ENCODE measurements at regions not wholly inside any gene's neighbourhood (a gene's known extent, or its start where the extent isn't known, plus 50 kb on each side); places are given as distances from the start of the nearest gene placed in this dataset.

DNA sequence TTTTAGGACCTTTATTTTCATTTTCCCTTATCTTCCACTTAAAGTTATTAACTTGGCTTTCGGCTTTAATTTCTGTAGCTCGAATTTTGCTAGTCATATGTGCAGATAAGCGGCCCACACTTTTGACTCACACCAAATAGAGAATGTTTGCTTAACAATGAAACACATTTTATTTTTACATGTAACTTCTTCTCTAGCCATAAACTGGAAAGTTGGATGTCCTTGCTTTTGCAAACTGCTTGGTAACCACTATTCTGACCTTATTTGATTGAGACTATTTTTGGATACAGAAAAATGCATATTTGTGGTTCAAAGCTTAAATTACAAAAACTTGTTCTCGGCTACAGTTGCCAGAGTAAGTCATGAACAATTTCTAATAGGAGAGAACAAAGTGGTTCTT is 600.0 kb downstream of the KCTD12 start:
- TF ChIP-seq, protein P1, sequence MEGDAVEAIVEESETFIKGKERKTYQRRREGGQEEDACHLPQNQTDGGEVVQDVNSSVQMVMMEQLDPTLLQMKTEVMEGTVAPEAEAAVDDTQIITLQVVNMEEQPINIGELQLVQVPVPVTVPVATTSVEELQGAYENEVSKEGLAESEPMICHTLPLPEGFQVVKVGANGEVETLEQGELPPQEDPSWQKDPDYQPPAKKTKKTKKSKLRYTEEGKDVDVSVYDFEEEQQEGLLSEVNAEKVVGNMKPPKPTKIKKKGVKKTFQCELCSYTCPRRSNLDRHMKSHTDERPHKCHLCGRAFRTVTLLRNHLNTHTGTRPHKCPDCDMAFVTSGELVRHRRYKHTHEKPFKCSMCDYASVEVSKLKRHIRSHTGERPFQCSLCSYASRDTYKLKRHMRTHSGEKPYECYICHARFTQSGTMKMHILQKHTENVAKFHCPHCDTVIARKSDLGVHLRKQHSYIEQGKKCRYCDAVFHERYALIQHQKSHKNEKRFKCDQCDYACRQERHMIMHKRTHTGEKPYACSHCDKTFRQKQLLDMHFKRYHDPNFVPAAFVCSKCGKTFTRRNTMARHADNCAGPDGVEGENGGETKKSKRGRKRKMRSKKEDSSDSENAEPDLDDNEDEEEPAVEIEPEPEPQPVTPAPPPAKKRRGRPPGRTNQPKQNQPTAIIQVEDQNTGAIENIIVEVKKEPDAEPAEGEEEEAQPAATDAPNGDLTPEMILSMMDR (IDR thresholded peaks at IDR 0.05): no peak
- no peak for TF ChIP-seq POLR2A (IDR thresholded peaks at IDR 0.05)
- no peak for TF ChIP-seq EP300 (IDR thresholded peaks at IDR 0.05)

Data from tibial nerve (tissue), 4 donors.